ENCODE measurements at regions not wholly inside any gene's neighbourhood (a gene's known extent, or its start where the extent isn't known, plus 50 kb on each side); places are given as distances from the start of the nearest gene placed in this dataset.
"Not testable (repeated sequence)": the region's sequence is repeated elsewhere in the genome, so short reads cannot be mapped to it uniquely, and the experiment has no call there.

DNA sequence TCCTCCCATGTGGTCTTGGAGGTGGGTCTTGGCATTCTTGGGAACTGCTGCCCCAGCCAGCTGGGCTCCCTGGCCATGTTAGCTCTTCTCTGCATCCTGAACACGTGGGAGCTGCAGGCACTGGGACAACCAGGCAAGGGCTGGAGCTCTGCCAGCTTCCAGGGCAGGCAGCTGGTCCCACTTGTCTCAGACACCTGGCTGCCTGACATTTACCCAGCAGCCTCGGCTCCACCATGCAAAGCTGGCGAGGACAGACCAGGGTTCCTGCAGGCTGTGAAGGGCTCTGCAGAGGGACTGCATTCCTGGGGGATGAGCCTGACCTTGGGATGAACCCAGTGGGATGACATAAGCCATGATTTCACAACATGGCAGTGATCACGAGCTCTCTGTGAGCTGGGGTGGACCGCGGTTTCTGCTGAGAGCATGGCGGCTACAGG is 99.0 kb upstream of the TSHZ3 start:
- DNase-seq = peak; percentile 73

DNA sequence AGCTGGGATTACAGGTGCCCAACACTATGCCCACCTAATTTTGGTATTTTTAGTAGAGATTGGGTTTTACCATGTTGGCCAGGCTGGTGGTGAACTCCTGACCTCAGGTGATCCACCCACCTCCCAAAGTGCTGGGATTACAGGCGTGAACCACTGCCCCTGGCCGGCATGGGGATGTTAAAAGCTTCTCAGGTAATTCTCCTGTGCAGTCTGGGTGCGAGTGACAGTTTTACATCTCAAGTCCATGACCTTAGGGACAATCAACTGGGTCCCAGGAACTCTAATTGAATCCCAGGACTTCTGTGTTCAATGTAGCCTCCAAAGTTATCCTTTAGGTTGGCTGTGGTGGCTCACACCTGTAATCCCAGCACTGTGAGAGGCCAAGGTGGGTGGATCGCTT is 100.1 kb upstream of the TSHZ3 start:
- DNase-seq = no peak

DNA sequence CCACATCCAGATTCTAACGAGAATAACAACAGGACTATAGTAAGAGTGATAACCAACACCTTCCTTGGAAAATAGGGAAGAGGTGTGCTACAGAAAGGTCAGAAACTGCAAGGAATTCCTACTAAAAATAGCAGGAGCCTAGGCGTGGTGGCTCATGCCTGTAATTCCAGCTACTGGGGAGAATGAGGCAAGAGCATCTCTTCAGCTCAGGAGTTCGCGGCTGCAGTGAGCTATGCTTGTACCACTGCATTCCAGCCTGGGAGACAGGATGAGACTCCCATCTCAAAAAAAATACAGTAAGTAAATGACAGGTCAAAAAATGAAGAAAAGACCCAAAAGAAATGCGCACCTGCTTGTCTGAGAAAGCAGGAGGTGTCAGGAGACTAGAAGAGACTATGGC is 101.5 kb upstream of the TSHZ3 start:
- no peak for DNase-seq

DNA sequence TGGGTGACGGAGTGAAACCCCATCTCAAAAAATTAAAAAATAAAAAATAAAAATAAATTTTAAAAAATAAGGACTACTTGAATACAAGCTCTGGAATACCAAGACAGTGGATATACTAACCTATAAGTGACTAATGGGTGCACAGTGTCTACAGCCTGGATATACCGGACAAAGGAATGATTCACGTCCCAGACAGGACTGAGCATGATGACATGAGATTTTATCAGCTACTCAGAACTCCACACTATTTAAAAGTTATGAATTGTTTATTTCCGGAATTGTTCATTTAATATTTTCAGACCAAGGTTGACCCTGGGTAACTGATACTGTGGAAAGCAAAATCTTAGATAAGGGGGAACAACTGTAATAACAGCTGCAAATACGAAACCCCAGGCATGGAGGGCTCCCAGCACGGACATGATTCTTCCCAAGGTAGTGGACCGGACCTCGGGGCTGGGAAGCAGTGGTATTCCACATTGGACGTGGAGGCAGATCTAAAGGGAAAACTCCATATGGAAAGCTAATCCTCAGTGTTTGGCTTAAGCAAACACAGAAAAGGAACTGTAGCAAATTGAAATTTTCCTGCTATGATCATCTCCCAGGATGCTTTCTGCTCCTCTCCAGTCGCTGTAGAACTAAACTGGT is 102.6 kb upstream of the TSHZ3 start:
- no peak for DNase-seq

DNA sequence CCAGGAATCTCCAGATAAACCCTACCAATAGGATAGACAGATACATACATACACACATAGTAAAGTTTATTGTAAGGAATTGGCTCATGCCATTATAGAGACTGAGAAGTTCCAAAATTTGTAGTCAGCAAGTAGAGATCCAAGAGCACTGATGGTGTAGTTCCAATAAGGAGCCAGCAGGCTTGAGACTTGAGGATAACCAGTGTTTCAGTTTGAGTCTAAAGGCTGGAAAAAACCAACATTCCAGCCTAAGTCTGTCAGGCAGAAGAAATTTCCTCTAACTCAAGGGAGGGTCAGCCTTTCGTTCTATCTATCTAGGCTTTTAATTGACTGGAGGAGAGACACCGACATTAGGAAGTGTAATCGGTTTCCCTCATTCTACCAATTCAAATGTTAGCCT is 110.2 kb upstream of the TSHZ3 start:
- DNase-seq = no peak

DNA sequence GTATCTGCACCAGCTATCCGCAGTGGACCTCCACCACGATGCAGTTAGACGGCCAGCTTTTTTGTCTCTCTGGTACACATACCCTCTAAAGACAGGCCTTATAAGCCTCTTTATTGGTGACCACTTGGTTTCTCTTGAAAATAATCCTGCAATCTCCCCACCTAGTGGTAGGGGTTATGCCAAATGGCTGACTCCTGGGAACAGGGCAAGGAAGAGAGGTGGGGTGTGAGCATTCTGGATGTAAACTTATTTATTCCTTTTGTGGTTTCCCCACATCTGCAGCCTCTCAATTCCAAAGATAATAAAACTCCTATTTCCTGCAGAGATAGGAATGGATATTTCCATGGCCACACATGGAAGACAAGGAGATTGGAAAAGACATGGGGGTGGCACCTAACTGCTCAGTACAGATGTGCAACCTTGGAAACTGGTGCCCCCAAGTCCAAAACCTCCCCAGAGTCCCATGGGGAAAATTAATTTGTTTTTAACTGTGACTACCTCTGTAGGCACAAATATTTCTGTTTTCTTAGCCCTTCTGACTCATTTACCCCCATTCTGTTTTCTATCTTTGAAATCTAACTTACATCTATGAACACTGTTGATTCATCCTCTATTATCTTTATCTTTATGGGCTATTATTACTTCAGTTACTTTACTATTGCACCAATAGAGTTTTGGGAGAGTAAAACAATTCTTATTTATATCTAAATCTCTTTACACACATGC is 112.7 kb upstream of the TSHZ3 start:
- no peak for DNase-seq

DNA sequence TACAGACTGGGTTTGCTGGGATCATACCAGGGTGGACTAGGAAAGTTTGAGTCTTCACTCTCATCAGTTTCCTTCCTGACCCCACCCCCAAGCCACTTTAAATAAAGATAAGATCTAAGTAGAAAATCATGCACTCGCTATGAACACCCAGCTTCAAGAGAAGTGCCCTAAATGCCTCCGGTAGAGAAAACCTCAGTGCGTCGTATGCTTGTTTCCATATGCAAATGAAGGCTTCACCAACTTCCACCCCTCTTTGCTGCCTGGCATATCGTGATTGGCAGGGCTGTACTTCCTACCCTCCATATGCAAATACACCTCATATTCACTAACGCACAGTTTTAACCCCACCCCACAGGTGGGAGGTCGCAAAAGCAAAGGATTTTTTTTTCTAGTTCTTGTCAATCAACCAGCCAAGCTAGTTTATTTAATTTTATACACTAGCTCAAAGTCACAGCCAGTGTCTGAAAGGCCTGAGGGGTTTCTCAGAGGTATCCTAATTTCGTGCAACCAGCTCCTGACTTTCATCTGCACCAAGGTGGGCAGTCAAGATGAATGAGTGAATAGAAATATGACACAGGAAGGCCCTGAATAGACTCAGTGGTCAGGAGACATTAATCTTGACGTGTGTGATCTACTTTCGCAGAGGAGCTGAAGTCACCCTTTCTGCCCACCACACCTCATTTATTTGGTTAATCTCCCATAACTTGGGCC is 121.1 kb upstream of the TSHZ3 start:
- no peak for DNase-seq

DNA sequence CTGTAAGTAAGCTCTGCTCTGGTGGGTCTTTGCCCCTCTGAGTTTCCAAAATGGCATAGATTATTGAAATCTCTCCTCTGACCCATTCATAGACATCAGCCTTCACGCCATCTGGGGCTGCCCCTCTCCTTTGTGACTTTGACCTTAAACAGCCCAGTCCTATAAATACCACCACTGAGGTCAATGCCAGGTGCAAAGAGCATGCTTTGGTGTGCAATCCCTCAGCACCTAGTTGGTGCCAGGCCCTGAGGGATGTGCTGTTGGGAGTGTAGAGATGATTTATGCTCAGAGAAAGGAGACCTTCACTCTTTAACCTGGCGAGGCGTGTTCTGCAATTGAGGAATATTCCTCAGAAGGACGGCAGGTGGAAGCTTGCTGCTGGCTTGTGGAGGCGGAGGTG is 121.7 kb upstream of the TSHZ3 start:
- no peak for DNase-seq

DNA sequence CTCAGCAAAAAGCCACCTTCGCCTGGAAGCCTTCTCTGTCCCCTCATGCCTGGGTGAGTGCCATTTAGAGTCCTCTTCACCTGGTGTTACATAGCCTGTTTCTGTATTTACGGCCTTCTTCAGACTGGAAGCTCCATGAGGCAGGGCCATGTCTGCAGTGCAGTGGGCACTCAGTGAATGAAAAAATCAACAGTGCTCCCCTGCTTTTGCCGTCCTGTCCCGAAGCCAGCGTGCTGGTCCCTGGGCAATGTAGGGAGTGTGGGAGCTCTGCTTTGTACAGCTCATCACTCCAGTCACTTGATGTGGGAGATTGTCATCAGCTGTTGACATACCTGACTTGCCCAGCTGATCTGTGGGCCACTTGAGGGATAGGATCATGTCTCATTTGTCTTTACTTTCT is 129.0 kb upstream of the TSHZ3 start:
- no peak for DNase-seq

DNA sequence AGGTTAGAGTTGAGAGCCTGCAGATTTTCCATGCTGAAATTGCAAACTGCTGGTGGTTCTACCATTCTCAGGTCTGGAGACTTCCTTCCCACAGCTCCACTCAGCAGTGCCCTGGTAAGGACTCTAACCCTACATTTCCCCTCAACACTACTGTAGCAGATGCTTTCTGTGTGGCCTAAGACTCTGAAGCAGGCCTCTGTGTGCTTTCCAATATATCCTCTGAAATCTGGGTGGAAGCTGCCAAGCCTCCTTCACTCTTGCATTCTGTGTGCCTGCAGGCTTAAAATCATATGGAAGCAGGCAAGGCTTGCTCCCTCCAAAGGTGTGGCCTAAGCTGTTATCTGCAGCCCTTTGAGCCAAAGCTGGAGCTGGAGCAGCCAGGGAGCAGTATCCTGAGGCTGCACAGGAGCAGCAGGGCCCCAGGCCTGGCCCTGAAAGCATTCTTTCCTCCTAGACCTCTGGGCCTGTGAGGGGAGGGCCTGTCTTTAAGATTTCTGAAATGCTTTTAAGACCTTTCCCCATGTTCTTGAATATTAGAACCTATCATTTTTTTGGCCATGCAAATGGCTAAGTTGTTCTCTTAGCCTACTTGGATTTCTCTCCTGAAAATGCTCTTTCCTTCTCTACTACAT is 134.1 kb upstream of the TSHZ3 start:
- no peak for DNase-seq

DNA sequence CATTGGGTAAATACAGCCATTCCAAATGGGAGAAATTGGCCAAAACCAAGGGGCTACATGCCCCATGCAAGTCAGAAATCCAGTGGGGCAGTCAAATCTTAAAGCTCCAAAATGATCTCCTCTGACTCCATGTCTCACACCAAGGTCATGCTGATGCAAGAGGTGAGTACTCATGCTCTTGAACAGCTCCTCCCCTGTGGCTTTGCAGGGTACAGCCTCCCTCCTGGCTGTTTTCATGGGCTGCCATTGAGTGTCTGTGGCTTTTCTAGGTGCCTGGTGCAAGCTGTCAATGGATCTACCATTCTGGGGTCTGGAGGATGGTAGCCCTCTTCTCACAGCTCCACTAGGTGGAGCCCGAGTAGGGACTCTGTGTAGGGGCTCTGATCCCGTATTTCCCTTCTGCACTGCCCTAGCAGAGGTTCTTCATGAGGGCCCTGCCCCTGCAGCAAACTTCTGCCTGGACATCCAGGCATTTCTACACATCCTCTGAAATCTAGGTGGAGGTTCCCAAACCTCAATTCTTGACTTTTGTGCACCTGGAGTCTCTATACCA is 135.7 kb upstream of the TSHZ3 start:
- DNase-seq = not testable (repeated sequence)

DNA sequence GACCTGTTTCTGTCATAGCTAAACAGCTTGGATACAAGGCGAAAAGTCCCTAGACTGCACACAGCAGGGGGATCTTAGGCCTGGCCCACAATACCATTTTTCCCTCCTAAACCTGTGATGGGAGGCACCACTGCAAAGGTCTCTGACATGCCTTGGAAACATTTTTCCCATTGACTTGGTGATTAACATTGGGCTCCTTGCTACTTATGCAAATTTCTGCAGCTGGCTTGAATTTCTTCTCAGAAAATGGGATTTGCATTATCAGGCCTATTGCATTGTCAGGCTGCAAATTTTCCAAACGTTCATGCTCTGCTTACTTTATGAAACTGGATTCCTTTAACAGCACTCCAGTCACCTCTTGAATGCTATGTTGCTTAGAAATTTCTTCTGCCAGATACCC is 136.2 kb upstream of the TSHZ3 start:
- no peak for DNase-seq

DNA sequence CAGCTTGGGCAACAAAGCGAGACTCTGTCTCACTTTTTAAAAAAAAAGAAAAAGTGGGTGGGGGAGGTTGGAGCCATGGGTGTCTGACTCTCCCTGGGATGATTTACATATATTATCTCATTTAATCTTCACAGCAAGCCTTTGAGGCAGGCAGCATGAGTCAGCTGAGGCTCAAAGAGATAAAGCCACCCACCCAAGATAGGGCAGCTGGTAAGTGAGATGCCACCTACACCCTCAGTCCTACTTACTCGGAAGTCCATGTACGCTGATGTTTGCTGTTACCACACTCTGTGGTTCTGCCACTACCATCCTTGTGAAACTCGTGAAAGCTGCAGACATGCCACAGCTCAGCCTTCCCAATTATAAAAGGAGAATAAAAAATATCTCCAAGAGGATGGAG is 142.0 kb upstream of the TSHZ3 start:
- no peak for DNase-seq

DNA sequence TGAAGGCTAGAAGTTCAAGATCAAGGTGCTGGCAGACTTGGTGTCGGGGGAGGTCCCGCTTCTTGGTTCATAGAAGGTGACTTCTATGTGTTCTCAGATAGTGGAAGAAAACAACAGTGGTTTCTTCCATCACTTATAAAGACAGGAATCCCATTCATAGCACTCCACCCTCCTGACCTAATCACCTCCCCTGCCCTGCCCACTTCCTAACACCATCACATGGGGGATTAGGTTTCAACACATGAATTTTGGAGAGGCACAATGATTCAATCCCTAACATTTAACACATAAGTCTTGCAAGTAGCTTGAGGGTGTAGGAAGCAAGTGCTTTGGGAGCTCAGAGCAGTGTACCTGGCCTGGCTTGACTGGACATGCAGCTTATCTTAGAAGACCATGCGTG is 142.8 kb upstream of the TSHZ3 start:
- no peak for DNase-seq

DNA sequence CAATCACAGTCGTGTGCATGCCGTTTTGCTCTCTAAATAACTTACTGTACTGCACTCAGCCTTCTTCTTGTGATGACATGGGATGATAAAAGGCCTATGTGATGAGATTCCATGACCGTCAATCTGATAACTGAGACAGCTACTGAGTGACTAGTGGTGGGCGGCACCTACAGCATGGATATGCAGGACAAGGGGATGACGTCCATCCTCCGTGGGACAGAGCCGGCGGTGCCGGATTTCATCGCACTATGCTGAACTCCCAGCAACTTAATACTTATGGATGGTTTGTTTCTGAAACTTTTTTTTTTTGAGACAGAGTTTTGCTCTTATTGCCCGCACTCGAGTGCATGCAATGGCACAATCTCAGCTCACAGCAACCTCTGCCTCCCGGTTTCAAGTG is 146.8 kb upstream of the TSHZ3 start:
- no peak for DNase-seq

DNA sequence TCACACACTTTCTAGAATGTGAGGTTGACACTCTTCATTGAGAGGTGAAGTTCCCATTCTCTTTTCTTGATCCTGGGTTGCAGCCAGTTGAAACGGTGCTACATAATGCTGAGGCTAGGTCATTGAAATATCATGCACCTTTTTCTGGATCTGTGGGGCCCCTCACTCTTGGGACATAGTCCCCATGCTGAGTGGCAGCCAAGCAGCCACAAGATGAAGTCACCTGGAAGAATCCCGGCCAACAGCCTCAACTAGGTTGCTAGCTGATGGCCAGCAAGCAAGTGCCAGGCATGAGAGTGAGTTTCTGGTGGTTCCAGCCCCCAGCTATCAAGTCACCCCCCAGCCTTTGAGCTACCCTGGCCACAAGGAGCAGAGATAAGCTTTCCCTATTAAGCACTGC is 148.5 kb upstream of the TSHZ3 start:
- no peak for DNase-seq

DNA sequence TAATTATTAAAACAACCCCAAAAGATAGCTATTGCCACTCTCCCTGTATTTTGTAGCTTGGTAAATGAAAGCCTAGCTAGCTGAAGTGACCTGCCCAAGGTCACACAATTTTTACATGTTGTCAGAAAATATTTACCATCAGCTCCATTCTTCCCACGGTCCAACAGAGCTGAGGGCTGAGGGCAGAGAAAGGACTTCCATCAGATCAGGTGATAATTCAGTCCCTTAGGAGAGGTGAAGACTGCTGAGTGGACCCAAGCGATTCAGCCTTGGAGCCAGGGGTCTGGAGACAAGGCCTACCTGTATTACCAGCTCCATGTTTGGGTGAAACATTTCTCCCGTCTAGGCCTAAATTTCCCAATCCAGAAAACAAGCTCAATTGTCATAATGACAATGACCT is 149.5 kb upstream of the TSHZ3 start:
- no peak for DNase-seq

DNA sequence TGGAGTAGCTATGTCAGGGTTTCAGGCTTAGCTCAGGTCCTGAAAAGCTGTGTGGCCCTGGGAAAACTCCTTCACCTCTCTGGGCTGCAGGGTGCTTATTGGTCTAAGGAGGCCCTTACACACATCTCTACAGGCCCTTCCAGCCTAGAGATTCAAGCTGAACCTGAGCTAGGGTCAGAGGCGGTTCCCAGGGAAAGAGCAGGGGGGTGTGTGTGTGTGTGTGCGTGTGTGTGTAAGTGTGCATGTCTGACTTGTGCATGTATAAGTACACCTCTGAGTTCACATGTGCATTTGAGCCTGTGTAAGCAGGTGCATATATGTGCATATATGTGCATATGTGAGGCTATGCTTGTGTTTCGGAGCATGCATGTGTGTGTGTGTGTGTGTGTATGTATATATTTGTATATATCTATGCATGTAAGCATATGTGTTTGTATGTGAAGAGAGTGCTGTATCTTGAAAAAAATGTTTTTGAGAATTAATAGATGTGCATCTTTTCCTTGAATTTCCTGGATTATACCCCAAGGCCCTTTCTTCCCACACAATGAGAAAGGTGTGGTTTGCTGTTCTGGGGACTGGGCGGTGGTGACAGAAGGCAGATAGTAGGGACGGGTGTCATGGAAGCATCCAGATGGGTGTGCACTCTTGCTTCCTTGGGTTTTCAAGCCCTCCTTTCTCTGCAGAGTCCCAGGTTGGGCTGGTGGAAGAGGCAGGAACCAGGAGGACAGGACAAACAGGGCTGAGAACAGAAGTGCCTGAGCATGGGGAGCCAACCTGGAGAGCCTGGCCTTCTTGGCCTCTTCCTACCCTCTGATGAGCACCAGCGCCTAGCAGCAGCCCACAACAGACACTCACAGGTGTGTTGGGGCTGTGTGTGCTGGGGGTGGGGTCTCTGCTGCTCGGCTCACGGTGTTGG is 150.3 kb upstream of the TSHZ3 start:
- no peak for DNase-seq

DNA sequence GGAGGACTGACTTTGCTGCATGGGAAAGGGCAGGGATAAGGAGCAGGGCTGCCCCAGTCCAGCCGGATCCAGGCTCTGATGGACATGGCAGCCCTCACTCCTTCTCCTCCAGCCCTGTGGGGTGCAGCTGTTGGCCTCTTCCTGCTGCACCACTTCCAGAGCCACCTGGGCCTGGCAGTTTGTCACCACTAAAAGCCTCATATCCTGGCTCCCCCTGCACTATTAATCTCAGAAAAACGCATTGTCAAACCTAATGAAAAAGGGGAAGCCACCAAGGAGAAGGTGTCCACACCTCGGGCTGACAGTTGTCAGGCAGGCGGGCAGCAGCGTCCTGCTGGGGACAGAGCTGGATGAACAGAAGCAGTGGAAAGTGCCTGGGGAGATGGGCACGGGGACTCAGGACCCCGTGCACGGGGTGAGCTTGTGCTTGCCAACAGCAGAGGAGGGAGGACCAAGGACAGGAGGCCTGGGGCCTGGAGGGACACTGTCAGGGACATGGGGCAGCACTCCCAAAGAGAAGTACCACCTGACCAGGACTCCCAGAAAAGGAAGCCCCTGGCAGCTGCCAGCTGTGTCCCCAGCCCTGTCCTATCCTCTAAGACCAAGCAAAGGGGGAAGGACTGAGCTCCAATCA is 151.1 kb upstream of the TSHZ3 start:
- no peak for DNase-seq

DNA sequence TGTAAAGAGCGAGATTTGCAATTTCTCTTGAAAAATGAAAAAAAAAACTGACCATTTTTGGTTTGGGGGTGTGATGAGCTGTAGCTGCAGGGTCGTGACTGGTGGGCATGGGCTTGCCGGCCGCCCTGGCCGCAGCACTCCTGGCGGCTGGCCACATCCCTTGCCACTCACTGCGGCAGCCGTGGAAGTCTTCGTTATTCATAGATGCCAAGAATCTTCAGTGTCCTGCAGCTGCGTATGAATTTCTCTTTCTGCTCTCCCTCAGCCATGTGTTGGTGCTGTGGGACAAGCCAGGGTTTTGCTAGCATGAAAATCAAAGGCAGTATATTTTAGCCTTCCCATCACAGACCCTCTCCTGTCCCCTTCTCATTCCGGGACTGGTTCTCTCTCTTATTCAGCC is 151.7 kb upstream of the TSHZ3 start:
- DNase-seq = no peak

DNA sequence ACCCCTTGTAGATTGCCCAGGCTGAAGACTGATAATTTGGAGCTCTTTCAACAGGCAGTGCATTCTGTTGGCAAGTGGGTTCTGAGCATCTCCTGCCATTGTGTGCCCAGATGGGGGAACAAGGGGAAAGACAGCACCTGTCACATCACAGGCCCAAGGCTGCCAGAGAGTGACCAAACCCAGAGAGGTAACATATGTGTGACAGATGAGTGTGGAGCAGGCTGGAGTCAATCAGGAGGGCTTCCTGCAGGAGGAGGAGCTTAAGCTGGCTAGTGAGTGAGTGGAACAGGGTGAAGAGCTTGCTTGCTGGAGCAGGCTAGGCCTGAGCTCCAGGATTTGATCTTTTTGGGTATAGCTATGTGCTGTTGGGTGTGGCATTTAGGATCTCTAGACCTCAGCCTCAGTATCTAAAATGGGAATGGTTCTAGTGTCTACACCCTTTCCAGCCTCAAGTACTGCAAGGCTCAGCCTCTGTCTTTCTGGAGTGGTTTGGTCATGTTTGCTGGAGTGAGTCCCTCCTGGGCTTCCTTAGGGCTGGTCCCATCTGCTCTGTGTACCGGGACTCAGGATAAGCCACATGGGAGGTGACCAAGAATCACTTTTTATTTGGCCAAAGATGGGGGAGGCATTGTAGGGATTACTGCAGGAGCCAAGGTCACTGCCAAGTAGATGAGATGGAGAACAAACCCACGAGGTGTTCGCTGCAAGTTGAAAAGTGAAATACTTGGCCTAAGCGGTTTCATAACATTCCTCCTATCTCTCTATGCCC is 152.4 kb upstream of the TSHZ3 start:
- DNase-seq = no peak
